Limb (tissue), 2 donors: ENCODE measurements at regions not wholly inside any gene's neighbourhood (a gene's known extent, or its start where the extent isn't known, plus 50 kb on each side); places are given as distances from the start of the nearest gene placed in this dataset.
"Not testable (repeated sequence)": the region's sequence is repeated elsewhere in the genome, so short reads cannot be mapped to it uniquely, and the experiment has no call there.

Source experiments
- DNase-seq, 2 donors: peaks; one replicate each; pipeline ENCODE4 v3.0.0-alpha.2; 2016; ENCODE audit errors: extremely low spot score in 2 of 2

- not testable (repeated sequence) for DNase-seq
Measured at GRCh38 chr16:16448423-16448822, 69.5 kb downstream of the NPIPA7 start.

- DNase-seq, result not testable (repeated sequence)
Measured at GRCh38 chr16:16449712-16450237, 70.8 kb downstream of the NPIPA7 start.

- DNase-seq, result not testable (repeated sequence)
Measured at GRCh38 chr16:16451721-16452410, 72.9 kb downstream of the NPIPA7 start.

- not testable (repeated sequence) for DNase-seq
Measured at GRCh38 chr16:16458579-16458978, 79.6 kb downstream of the NPIPA7 start.

- not testable (repeated sequence) for DNase-seq
Measured at GRCh38 chr16:16463792-16464191, 84.9 kb downstream of the NPIPA7 start.

- not testable (repeated sequence) for DNase-seq
Measured at GRCh38 chr16:16488919-16489318, 110.0 kb downstream of the NPIPA7 start.

GRCh38 chr16:16489466-16489865, 110.5 kb downstream of the NPIPA7 start:
- DNase-seq, result not testable (repeated sequence)

- DNase-seq, result not testable (repeated sequence)
Measured at GRCh38 chr16:16494114-16494513, 115.2 kb downstream of the NPIPA7 start.

GRCh38 chr16:16494998-16495397, 116.1 kb downstream of the NPIPA7 start:
- DNase-seq, result not testable (repeated sequence)

- not testable (repeated sequence) for DNase-seq
Measured at GRCh38 chr16:16499875-16500274, 120.9 kb downstream of the NPIPA7 start.

GRCh38 chr16:16507041-16507440, 128.1 kb downstream of the NPIPA7 start:
- not testable (repeated sequence) for DNase-seq

GRCh38 chr16:16508344-16508743, 129.4 kb downstream of the NPIPA7 start:
- not testable (repeated sequence) for DNase-seq

GRCh38 chr16:16519395-16519794, 140.5 kb downstream of the NPIPA7 start:
- not testable (repeated sequence) for DNase-seq

GRCh38 chr16:16521239-16522002, 142.5 kb downstream of the NPIPA7 start:
- DNase-seq, result not testable (repeated sequence)

- DNase-seq, result not testable (repeated sequence)
Measured at GRCh38 chr16:16526998-16527397, 148.1 kb downstream of the NPIPA7 start.

- not testable (repeated sequence) for DNase-seq
Measured at GRCh38 chr16:16530744-16531143, 151.8 kb downstream of the NPIPA7 start.

- DNase-seq, result not testable (repeated sequence)
Measured at GRCh38 chr16:16535565-16535964, 156.6 kb downstream of the NPIPA7 start.

GRCh38 chr16:16536151-16536550, 157.2 kb downstream of the NPIPA7 start:
- DNase-seq, result not testable (repeated sequence)

GRCh38 chr16:16549710-16550109, 170.8 kb downstream of the NPIPA7 start:
- not testable (repeated sequence) for DNase-seq

GRCh38 chr16:16550824-16551223, 171.9 kb downstream of the NPIPA7 start:
- DNase-seq, result not testable (repeated sequence)

- DNase-seq, result not testable (repeated sequence)
Measured at GRCh38 chr16:16552819-16553340, 173.9 kb downstream of the NPIPA7 start.

- not testable (repeated sequence) for DNase-seq
Measured at GRCh38 chr16:16559179-16559740, 180.3 kb downstream of the NPIPA7 start.
